GM10266 (cell line): ENCODE measurements at regions not wholly inside any gene's neighbourhood (a gene's known extent, or its start where the extent isn't known, plus 50 kb on each side); places are given as distances from the start of the nearest gene placed in this dataset.

Experiments
- DNase-seq: peaks from one replicate; pipeline ENCODE4 v3.0.0; 2012; ENCODE audit errors: extremely low spot score
- TF ChIP-seq, protein P1 (sequence below): IDR thresholded peaks from 2 replicates; pipeline ENCODE4 v1.5.1; 2012; ENCODE audit warnings: mild to moderate bottlenecking, low read depth; ENCODE audit not compliant: control insufficient read depth, insufficient read depth; ENCODE audit errors: missing control alignments

DNA sequence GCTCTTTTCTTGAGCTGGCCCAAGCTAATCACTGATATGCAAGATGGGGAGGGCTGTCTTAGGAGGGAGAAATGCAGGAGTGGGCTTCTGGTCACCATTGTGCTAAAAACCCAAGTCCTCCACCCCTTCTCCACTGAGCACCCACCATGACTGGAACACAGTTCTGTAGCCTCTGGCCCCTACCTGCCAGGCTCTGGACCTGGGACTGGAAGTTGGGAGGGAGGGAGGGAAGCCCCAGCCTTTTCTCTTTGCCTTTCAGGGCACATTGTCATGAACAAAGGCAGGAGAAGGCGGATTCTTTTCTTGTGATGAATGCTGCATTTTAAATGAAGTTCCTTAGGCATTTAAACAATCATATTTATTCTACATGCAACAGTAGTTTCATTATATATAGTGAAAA lies 559.1 kb upstream of the TRPC7 start:
- TF ChIP-seq, protein P1, sequence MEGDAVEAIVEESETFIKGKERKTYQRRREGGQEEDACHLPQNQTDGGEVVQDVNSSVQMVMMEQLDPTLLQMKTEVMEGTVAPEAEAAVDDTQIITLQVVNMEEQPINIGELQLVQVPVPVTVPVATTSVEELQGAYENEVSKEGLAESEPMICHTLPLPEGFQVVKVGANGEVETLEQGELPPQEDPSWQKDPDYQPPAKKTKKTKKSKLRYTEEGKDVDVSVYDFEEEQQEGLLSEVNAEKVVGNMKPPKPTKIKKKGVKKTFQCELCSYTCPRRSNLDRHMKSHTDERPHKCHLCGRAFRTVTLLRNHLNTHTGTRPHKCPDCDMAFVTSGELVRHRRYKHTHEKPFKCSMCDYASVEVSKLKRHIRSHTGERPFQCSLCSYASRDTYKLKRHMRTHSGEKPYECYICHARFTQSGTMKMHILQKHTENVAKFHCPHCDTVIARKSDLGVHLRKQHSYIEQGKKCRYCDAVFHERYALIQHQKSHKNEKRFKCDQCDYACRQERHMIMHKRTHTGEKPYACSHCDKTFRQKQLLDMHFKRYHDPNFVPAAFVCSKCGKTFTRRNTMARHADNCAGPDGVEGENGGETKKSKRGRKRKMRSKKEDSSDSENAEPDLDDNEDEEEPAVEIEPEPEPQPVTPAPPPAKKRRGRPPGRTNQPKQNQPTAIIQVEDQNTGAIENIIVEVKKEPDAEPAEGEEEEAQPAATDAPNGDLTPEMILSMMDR = no peak
- no peak for DNase-seq

DNA sequence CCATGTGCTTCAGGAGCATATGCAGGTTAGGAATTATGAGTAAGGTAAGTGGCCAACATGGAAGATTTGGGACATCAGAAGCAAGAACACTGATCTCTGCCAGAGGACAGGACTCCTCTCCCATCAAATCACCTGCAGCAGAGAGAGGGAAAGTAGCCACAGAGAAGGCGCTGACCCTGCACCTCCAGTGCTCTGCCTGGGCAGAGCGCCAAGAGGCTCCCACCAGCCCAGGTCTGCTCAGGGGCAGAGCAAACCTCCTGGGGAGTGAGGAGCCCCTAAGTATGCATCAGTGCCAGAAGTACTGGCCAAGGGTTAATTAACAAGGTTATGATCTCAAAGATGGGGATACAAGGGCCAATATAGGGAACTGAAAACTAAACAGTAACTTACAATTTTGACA lies 545.3 kb upstream of the TRPC7 start:
- DNase-seq = no peak
- TF ChIP-seq, protein P1 = no peak

DNA sequence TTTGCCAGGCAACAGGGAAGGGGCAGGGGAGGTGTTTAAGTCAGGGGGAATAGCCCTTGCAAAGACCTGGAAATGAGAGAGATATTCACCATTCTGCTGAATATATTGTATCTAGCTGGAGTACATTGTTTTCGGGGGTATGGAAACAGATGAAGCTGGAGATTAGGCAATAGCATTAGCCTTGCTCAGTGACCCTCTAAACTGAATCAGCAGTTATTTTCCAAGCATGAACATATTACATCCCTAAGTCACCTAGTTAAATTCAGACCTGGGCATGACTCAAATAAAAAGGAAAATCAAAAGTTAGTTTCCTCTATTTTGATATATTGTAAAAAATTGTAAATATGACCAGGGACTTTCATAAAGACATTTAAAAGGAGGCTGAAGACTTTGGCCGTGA lies 544.6 kb upstream of the TRPC7 start:
- TF ChIP-seq, protein P1 = no peak
- no peak for DNase-seq

DNA sequence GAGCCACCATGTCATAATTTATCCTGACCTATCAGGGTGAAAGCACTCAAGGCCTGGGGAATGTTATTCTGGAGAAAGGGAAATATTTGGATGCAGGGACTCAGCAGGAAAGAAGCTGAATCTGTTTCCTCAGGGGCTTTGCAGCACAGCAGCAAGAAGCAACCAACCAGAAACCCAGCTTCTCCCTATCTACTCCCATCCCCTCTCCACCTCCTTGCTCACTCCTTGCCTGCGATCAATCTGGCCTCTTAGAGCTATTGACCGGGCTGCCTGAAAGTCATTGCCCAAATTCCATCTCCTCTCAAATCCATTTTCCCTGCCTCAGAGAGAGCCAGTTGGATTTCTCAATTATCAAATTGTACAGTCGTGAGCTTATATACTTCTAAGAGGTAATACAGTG lies 542.0 kb upstream of the TRPC7 start:
- DNase-seq = no peak
- TF ChIP-seq, protein P1 = no peak

DNA sequence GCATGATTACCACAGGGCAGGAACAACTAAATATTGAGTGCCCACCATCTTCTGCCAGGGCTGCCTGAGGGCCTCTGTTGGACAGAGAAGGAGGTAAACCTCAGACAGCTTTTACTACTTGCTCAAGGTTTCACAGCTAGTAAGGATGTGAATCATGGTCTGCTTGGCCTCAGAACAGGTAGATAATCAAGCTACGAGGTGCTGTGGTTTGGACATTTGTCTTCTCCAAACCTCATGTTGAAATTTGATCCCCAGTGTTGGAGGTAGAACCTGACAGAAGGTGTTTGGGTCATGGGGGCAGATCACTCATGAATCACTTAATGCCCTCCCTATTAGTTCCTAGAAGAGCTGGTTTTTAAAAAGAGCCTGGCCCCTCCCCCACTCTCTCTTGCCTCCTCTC lies 541.2 kb upstream of the TRPC7 start:
- no peak for DNase-seq
- TF ChIP-seq, protein P1 = no peak

DNA sequence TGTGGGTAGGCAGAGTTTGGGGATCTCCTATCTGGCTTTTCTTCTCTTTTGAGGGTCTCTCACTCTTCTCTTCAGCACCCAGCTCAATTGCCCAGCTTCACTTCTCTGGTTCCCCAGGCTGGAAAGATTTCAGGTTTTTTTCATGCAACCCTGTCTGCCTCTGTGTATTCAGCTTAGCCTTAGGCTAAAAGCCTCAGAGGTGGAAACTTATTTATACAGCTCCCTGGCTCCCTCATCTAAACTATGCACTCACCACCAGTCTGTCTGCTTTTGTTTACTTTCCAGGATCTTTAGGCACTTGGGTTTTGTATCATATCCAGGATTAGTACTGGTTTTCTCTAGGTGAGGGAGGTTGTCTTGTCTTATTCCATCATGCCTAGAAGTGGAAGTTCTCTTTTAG lies 540.2 kb upstream of the TRPC7 start:
- DNase-seq = no peak
- TF ChIP-seq, protein P1 = no peak

DNA sequence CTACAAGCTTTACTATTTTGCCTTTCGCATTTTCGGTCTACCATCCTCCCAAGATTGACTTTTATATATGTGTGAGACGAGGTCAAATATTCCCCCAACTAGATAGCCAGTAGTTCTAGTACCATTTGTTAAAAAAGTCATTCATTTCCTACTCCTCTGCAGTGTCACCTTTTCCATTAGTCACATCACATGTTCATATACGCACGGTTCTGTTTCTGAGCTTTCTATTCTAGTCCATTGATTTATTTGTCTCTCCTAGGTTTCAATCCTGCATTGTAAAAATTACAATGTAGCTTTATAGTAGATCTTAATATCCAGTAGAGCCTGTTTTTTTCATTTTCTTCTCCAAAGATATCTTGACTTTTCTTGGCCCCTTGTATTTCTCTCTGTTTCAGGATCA lies 528.7 kb upstream of the TRPC7 start:
- DNase-seq = no peak
- TF ChIP-seq, protein P1 = no peak
